ENCODE measurements at regions not wholly inside any gene's neighbourhood (a gene's known extent, or its start where the extent isn't known, plus 50 kb on each side); places are given as distances from the start of the nearest gene placed in this dataset.

DNA sequence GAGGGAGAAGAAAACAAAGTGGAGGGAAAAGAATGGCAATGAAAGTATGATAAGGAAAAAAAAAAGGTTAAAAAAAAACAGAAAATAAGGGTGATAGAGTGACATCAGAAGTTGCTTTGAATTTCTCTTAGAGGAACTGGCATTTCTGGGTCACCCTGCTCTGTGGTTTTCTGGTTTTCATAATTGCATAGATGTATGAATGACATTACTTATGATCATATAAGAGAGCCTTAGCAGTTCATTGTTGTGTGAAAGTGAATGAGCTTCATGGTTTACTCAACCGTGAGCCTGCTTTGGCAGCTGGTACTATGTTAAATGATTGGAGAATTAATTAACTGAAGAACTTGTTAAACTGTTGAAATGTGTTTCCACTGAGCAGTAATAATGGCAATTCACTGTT lies 336.4 kb upstream of the FBXO33 start:
- TF ChIP-seq EP300 (IDR thresholded peaks at IDR 0.05) = no peak
- no peak for TF ChIP-seq POLR2A (IDR thresholded peaks at IDR 0.05)
